ENCODE measurements at regions not wholly inside any gene's neighbourhood (a gene's known extent, or its start where the extent isn't known, plus 50 kb on each side); places are given as distances from the start of the nearest gene placed in this dataset.

DNA sequence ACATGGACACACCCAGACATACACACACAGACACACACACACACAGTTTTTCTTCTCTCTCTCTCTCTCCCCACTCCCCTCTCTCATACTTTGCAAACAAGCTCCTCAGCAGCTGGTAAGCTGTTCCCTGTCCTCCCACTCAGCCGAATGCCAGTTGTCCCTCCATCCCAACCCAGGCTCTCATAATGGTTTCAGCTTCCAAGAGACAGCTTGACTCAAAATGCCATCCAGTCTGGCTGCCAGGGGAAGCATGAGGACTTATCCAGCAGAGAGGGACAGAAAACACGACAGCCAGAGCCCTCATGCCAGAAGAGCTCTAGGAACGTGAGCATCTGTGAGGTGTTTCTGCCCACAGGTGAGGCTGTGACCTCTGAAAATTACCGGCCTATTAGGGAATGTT, 112.6 kb upstream of the SPDL1 start:
- TF ChIP-seq, protein P1, sequence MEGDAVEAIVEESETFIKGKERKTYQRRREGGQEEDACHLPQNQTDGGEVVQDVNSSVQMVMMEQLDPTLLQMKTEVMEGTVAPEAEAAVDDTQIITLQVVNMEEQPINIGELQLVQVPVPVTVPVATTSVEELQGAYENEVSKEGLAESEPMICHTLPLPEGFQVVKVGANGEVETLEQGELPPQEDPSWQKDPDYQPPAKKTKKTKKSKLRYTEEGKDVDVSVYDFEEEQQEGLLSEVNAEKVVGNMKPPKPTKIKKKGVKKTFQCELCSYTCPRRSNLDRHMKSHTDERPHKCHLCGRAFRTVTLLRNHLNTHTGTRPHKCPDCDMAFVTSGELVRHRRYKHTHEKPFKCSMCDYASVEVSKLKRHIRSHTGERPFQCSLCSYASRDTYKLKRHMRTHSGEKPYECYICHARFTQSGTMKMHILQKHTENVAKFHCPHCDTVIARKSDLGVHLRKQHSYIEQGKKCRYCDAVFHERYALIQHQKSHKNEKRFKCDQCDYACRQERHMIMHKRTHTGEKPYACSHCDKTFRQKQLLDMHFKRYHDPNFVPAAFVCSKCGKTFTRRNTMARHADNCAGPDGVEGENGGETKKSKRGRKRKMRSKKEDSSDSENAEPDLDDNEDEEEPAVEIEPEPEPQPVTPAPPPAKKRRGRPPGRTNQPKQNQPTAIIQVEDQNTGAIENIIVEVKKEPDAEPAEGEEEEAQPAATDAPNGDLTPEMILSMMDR (IDR thresholded peaks at IDR 0.05) = no peak
- TF ChIP-seq POLR2A (IDR thresholded peaks at IDR 0.05) (no peak), POLR2AphosphoS5 (IDR thresholded peaks at IDR 0.05) (no peak)

All from stomach (tissue), 4 donors.